ENCODE measurements at regions not wholly inside any gene's neighbourhood (a gene's known extent, or its start where the extent isn't known, plus 50 kb on each side); places are given as distances from the start of the nearest gene placed in this dataset.

DNA sequence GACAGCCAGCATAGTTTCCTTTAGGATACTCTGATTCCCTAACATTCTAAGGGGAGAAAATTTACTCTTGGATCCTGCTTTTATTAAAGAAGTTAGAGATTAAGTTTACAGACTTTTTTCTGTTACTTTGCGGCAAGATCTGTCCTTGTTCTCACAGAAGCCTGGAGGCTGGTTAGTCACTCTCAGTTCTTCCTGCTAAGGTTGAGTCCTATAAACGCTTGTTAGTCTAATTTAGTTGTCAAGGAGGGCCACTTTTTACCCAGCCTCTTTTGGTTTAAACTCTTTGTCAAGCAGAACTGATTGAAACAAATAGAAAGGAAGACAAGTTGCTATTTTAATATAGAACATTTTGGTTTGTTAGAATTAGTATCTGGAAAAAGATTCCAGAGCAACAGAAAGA lies 89.7 kb downstream of the C21orf91 start:
- no peak for DNase-seq (ENCODE audit: low spot score in 2 of 2)
- no peaks in the 10 kb centered on the region for H3K4me1 ChIP-seq
- no peaks in the 10 kb centered on the region for H3K9me3 ChIP-seq
- intact Hi-C loops (cut with DNase I): no loop called here
- no peak overlapping the region for H3K4me3 ChIP-seq
- no peaks in the 10 kb centered on the region for H3K36me3 ChIP-seq
- no peaks in the 10 kb centered on the region for H3K27me3 ChIP-seq
- H3K27ac ChIP-seq: no peak overlapping the region
- TF ChIP-seq, protein P1, sequence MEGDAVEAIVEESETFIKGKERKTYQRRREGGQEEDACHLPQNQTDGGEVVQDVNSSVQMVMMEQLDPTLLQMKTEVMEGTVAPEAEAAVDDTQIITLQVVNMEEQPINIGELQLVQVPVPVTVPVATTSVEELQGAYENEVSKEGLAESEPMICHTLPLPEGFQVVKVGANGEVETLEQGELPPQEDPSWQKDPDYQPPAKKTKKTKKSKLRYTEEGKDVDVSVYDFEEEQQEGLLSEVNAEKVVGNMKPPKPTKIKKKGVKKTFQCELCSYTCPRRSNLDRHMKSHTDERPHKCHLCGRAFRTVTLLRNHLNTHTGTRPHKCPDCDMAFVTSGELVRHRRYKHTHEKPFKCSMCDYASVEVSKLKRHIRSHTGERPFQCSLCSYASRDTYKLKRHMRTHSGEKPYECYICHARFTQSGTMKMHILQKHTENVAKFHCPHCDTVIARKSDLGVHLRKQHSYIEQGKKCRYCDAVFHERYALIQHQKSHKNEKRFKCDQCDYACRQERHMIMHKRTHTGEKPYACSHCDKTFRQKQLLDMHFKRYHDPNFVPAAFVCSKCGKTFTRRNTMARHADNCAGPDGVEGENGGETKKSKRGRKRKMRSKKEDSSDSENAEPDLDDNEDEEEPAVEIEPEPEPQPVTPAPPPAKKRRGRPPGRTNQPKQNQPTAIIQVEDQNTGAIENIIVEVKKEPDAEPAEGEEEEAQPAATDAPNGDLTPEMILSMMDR (IDR thresholded peaks at IDR 0.05): no peak

DNA sequence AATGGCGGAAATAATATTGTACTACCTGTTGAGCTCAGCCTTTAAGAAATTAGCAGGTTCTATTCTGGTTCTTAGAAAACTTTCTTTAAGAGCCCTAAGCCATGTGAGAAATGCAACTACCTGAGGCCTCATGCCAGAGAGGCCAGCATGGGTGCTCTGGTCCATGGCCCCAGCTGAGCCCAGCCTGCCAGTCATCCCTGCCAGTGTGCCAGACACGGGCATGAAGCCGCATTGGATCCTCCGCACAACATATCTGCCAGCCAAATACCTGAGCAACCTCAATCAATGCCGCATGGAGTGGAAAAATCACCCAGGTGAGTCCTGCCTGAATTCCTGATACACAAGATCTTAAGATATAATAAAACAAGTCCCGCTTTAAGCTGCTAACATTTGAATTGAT lies 91.8 kb downstream of the C21orf91 start:
- TF ChIP-seq, protein P1 (IDR thresholded peaks at IDR 0.05): no peak

DNA sequence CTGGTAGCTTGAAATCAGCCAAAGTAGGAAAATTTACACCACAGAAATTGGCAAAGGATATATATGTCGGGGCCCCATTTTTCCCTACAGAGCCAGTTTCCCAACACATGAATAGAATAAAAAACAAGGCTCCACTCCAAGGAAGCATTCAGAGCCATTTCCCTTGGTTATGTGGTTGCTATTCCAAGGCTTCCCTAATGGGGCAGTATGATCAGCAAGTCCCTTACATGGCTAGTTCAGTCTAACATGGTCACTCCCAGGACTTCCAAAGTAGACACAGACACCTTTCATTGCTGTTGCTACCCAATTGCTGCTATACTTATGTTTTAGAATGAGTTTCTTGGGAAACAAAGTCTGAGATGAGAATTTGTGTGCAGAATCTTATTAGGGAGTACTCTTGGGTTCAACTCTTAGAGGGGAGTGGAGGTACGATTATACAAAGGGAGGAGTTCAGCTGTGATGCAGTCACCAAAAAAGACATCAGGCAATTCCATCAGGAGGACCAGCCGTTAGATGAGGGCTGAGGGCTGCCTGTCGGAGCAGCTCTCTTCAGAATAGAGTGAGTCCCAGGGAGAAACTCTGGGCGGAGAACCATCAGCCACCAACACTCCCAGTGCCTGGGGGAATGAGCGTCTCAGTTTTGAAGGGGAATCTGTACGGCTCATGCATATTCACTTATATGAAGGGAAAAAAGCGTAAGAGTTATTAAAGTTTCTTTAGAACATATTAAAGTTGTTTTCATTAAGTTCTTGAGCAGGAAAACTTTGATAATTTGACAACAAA lies 92.9 kb downstream of the C21orf91 start:
- Histone ChIP-seq H3K36me3 (no peaks in the 10 kb centered on the region), H3K9me3 (no peaks in the 10 kb centered on the region), H3K27me3 (no peaks in the 10 kb centered on the region), H3K27ac (no peak overlapping the region), H3K4me1 (no peaks in the 10 kb centered on the region), H3K4me3 (no peak overlapping the region)
- TF ChIP-seq, protein P1 (IDR thresholded peaks at IDR 0.05): peak in 1 of 3 experiments; percentile 6
- no peak for DNase-seq (ENCODE audit: low spot score in 2 of 2)
- intact Hi-C loops (cut with DNase I): no loop called here

More for the DNA sequence above, 91.8 kb downstream of the C21orf91 start:
- H3K9me3 ChIP-seq: no peaks in the 10 kb centered on the region
- H3K4me3 ChIP-seq: no peak overlapping the region
- H3K27me3 ChIP-seq: no peaks in the 10 kb centered on the region
- intact Hi-C loops (cut with DNase I): no loop called here
- H3K27ac ChIP-seq: no peak overlapping the region
- DNase-seq (ENCODE audit: low spot score in 2 of 2): no peak
- H3K4me1 ChIP-seq: no peaks in the 10 kb centered on the region
- H3K36me3 ChIP-seq: no peaks in the 10 kb centered on the region

DNA sequence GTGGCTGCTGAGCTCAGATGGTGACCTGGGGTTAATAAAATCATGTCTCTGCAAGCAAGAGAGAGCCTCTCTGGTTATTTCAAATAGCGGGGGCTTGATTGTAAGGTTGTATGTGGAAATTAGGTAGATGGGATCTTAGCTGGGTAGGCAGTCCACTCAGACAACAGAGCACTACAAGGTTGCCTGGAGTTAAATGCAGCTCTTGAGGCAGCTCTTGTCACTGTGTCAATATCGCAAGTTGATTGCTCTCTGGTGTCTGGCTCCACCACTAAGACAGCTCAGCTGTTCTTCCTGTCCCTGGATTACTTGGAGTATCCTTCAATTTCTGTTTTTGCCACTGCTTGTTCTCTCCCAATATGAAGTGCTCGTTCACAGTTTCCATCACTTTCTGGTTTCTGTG lies 93.8 kb downstream of the C21orf91 start:
- Histone ChIP-seq H3K4me1 (no peaks in the 10 kb centered on the region), H3K27ac (no peak overlapping the region), H3K9me3 (no peaks in the 10 kb centered on the region), H3K4me3 (no peak overlapping the region), H3K36me3 (no peaks in the 10 kb centered on the region), H3K27me3 (no peaks in the 10 kb centered on the region)
- intact Hi-C loops (cut with DNase I): no loop called here
- no peak for DNase-seq (ENCODE audit: low spot score in 2 of 2)
- TF ChIP-seq, protein P1 (IDR thresholded peaks at IDR 0.05): no peak

- no peaks in the 10 kb centered on the region for H3K4me1 ChIP-seq
- TF ChIP-seq, protein P1 (IDR thresholded peaks at IDR 0.05): no peak
- intact Hi-C loops (cut with DNase I): no loop called here
Observed at GRCh38 chr21:17712887-17713286, 100.2 kb upstream of the BTG3 start.

More at GRCh38 chr21:17712887-17713286, 100.2 kb upstream of the BTG3 start:
- no peaks in the 10 kb centered on the region for H3K27me3 ChIP-seq
- no peak for DNase-seq (ENCODE audit: low spot score in 2 of 2)
- no peaks in the 10 kb centered on the region for H3K36me3 ChIP-seq
- H3K9me3 ChIP-seq: no peaks in the 10 kb centered on the region
- no peak overlapping the region for H3K27ac ChIP-seq
- no peak overlapping the region for H3K4me3 ChIP-seq
